ENCODE measurements at regions not wholly inside any gene's neighbourhood (a gene's known extent, or its start where the extent isn't known, plus 50 kb on each side); places are given as distances from the start of the nearest gene placed in this dataset.

GRCh38 chr4:165548702-165549101 is 169.9 kb downstream of the CPE start:
- Histone ChIP-seq H3K36me3 (ENCODE audit: control insufficient read depth, insufficient read depth, low read length) (no peaks in the 10 kb centered on the region), H3K9me3 (ENCODE audit: control insufficient read depth, insufficient read depth, low read depth, low read length) (no peaks in the 10 kb centered on the region), H4K20me1 (ENCODE audit: control insufficient read depth, extremely low read depth, insufficient read depth, low read length) (no peaks in the 10 kb centered on the region), H3K4me1 (ENCODE audit: control insufficient read depth, extremely low read depth, insufficient read depth, low read length) (no peaks in the 10 kb centered on the region), H3K4me3 (replicated peaks in 1 of 4; ENCODE audit: control extremely low read depth in 1 of 4, insufficient read depth in 1 of 4, low read depth in 3 of 4, low read length in 4 of 4) (no peak overlapping the region), H3K9ac (ENCODE audit: insufficient read depth, low read length) (no peak overlapping the region), H3K27me3 (ENCODE audit: control insufficient read depth, insufficient read depth, low read length) (no peaks in the 10 kb centered on the region), H3K27ac (ENCODE audit: insufficient read depth, low read length) (no peak overlapping the region), H2AFZ (ENCODE audit: low read length) (no peak overlapping the region), H3K79me2 (ENCODE audit: control insufficient read depth, insufficient read depth, low read length) (no peaks in the 10 kb centered on the region), H3K4me2 (ENCODE audit: extremely low read depth, insufficient read depth, low read length) (no peak overlapping the region)
- TF ChIP-seq CTCF (conservative IDR thresholded peaks at IDR 0.05 in 1 of 2, IDR thresholded peaks at IDR 0.05 in 1 of 2; ENCODE audit: low read depth in 1 of 2, low read length in 2 of 2) (no peak), EZH2 (IDR thresholded peaks at IDR 0.05; ENCODE audit: low read length, missing control alignments) (no peak)
- no peak for DNase-seq (ENCODE audit: low read depth in 2 of 2)

- Histone ChIP-seq H3K27ac (ENCODE audit: insufficient read depth, low read length) (no peak overlapping the region), H3K9ac (ENCODE audit: insufficient read depth, low read length) (no peak overlapping the region), H3K4me3 (replicated peaks in 1 of 4; ENCODE audit: control extremely low read depth in 1 of 4, insufficient read depth in 1 of 4, low read depth in 3 of 4, low read length in 4 of 4) (no peak overlapping the region), H3K4me1 (ENCODE audit: control insufficient read depth, extremely low read depth, insufficient read depth, low read length) (no peaks in the 10 kb centered on the region), H4K20me1 (ENCODE audit: control insufficient read depth, extremely low read depth, insufficient read depth, low read length) (no peaks in the 10 kb centered on the region), H3K27me3 (ENCODE audit: control insufficient read depth, insufficient read depth, low read length) (no peaks in the 10 kb centered on the region), H3K79me2 (ENCODE audit: control insufficient read depth, insufficient read depth, low read length) (no peaks in the 10 kb centered on the region), H3K4me2 (ENCODE audit: extremely low read depth, insufficient read depth, low read length) (no peak overlapping the region), H3K36me3 (ENCODE audit: control insufficient read depth, insufficient read depth, low read length) (no peaks in the 10 kb centered on the region), H3K9me3 (ENCODE audit: control insufficient read depth, insufficient read depth, low read depth, low read length) (no peaks in the 10 kb centered on the region), H2AFZ (ENCODE audit: low read length) (no peak overlapping the region)
- no peak for DNase-seq (ENCODE audit: low read depth in 2 of 2)
- no peak for TF ChIP-seq EZH2 (IDR thresholded peaks at IDR 0.05; ENCODE audit: low read length, missing control alignments)
- TF ChIP-seq CTCF (conservative IDR thresholded peaks at IDR 0.05 in 1 of 2, IDR thresholded peaks at IDR 0.05 in 1 of 2; ENCODE audit: low read depth in 1 of 2, low read length in 2 of 2): no peak
Observed at GRCh38 chr4:165553221-165553810, 174.5 kb downstream of the CPE start.

GRCh38 chr4:165555302-165555701 is 176.5 kb downstream of the CPE start:
- no peak for DNase-seq (ENCODE audit: low read depth in 2 of 2)

More at GRCh38 chr4:165555302-165555701, 176.5 kb downstream of the CPE start:
- Histone ChIP-seq H3K79me2 (ENCODE audit: control insufficient read depth, insufficient read depth, low read length) (no peaks in the 10 kb centered on the region), H3K36me3 (ENCODE audit: control insufficient read depth, insufficient read depth, low read length) (no peaks in the 10 kb centered on the region), H3K4me2 (ENCODE audit: extremely low read depth, insufficient read depth, low read length) (no peak overlapping the region), H3K27me3 (ENCODE audit: control insufficient read depth, insufficient read depth, low read length) (no peaks in the 10 kb centered on the region), H3K4me3 (replicated peaks in 1 of 4; ENCODE audit: control extremely low read depth in 1 of 4, insufficient read depth in 1 of 4, low read depth in 3 of 4, low read length in 4 of 4) (no peak overlapping the region), H2AFZ (ENCODE audit: low read length) (no peak overlapping the region), H3K9ac (ENCODE audit: insufficient read depth, low read length) (no peak overlapping the region), H3K27ac (ENCODE audit: insufficient read depth, low read length) (no peak overlapping the region), H4K20me1 (ENCODE audit: control insufficient read depth, extremely low read depth, insufficient read depth, low read length) (no peaks in the 10 kb centered on the region), H3K4me1 (ENCODE audit: control insufficient read depth, extremely low read depth, insufficient read depth, low read length) (no peaks in the 10 kb centered on the region), H3K9me3 (ENCODE audit: control insufficient read depth, insufficient read depth, low read depth, low read length) (no peaks in the 10 kb centered on the region)
- no peak for TF ChIP-seq EZH2 (IDR thresholded peaks at IDR 0.05; ENCODE audit: low read length, missing control alignments)
- TF ChIP-seq CTCF (conservative IDR thresholded peaks at IDR 0.05 in 1 of 2, IDR thresholded peaks at IDR 0.05 in 1 of 2; ENCODE audit: low read depth in 1 of 2, low read length in 2 of 2): no peak

Data from fibroblast of lung (primary cell).